SK-N-SH (cell line): ENCODE measurements at regions not wholly inside any gene's neighbourhood (a gene's known extent, or its start where the extent isn't known, plus 50 kb on each side); places are given as distances from the start of the nearest gene placed in this dataset.

ENCODE experiments used
- CTCF ChIA-PET: fragments of 300-600, 350-600 bp; formaldehyde crosslinking; extraction: SDS; loops from one replicate; lab custom pipeline; 2021; lab: Yijun Ruan, JAX
- POLR2A ChIA-PET: fragments of 350-600 bp; sonication (Branson Sonifier 250); formaldehyde crosslinking; extraction: SDS; loops from one replicate; lab custom pipeline; 2020; ENCODE audit warnings: antibody characterized with exemption, inconsistent platforms; lab: Yijun Ruan, JAX
- DNase-seq: peaks from one replicate; pipeline ENCODE4 v3.0.0; 2012
- H2AFZ ChIP-seq: fragments of 200-600 bp; sonication (generic); 2 replicates; pipeline ENCODE4 v1.8.1; 2016; ENCODE audit warnings: antibody characterized with exemption, mild to moderate bottlenecking, low read depth
- H3F3A ChIP-seq: fragments of 200-600 bp; sonication (generic); replicated peaks from 2 replicates; pipeline ENCODE3; 2016; ENCODE audit warnings: antibody characterized with exemption, mild to moderate bottlenecking; ENCODE audit not compliant: insufficient read depth
- H3K27ac ChIP-seq, 2 experiments: fragments of 200-500 bp in 1 of 2; fragments of 200-600 bp in 1 of 2; sonication (Bioruptor generic) in 1 of 2; sonication (generic), shearing (Covaris generic) in 1 of 2; 2 replicates each; pipeline versions ENCODE4 v1.5.1 to v1.6.1; 2014 to 2016; ENCODE audit warnings: low read depth in 2 of 2, inconsistent platforms in 1 of 2, low read length in 1 of 2, mild to moderate bottlenecking in 1 of 2, mixed read lengths in 1 of 2
- H3K27me3 ChIP-seq: fragments of 200-600 bp; sonication (generic), shearing (Covaris generic); 2 replicates; pipeline ENCODE4 v1.6.1; 2016; ENCODE audit warnings: mixed run types; ENCODE audit not compliant: insufficient read depth
- H3K36me3 ChIP-seq, 2 experiments: fragments of 200-500 bp in 1 of 2; fragments of 200-600 bp in 1 of 2; sonication (Bioruptor generic) in 1 of 2; sonication (generic) in 1 of 2; replicated peaks in 1 of 2; 2 replicates each; pipeline versions ENCODE3 to v1.5.1; 2014 to 2016; ENCODE audit warnings: low read length in 1 of 2, mild to moderate bottlenecking in 1 of 2; ENCODE audit not compliant: insufficient read depth in 2 of 2, control insufficient read depth in 1 of 2
- H3K4me1 ChIP-seq, 2 experiments: fragments of 200-500 bp in 1 of 2; fragments of 200-600 bp in 1 of 2; sonication (Bioruptor generic) in 1 of 2; sonication (generic), shearing (Covaris generic) in 1 of 2; 2 replicates each; pipeline versions ENCODE4 v1.5.1 to v1.6.1; 2014 to 2016; ENCODE audit warnings: low read depth in 1 of 2, low read length in 1 of 2, mixed run types in 1 of 2; ENCODE audit not compliant: insufficient read depth in 2 of 2, control insufficient read depth in 1 of 2
- H3K4me2 ChIP-seq: fragments of 200-600 bp; sonication (generic), shearing (Covaris generic); 2 replicates; pipeline ENCODE4 v1.6.1; 2017; ENCODE audit warnings: mixed run types
- H3K4me3 ChIP-seq, 2 experiments: fragments of 200-500 bp in 1 of 2; fragments of 200-600 bp in 1 of 2; sonication (Bioruptor generic) in 1 of 2; sonication (generic), shearing (Covaris generic) in 1 of 2; 2 replicates each; pipeline versions ENCODE4 v1.5.1 to v1.8.1; 2014 to 2016; ENCODE audit warnings: low read depth in 2 of 2, inconsistent platforms in 1 of 2, low read length in 1 of 2, mild to moderate bottlenecking in 1 of 2, mixed read lengths in 1 of 2, moderate library complexity in 1 of 2
- H3K79me2 ChIP-seq: fragments of 200-600 bp; sonication (generic); 2 replicates; pipeline ENCODE4 v1.8.1; 2017; ENCODE audit warnings: mild to moderate bottlenecking; ENCODE audit not compliant: insufficient read depth
- H3K9ac ChIP-seq: fragments of 200-600 bp; sonication (generic); 2 replicates; pipeline ENCODE4 v1.6.1; 2017; ENCODE audit warnings: mixed run types
- H3K9me2 ChIP-seq: fragments of 200-600 bp; sonication (generic); 2 replicates; pipeline ENCODE4 v1.6.1; 2017; ENCODE audit warnings: mixed run types
- H3K9me3 ChIP-seq: fragments of 200-600 bp; sonication (generic); 2 replicates; pipeline ENCODE4 v1.6.1; 2017; ENCODE audit warnings: mixed run types, mild to moderate bottlenecking, moderate library complexity
- H4K20me1 ChIP-seq: fragments of 200-600 bp; sonication (generic); 2 replicates; pipeline ENCODE4 v1.6.1; 2017; ENCODE audit warnings: mild to moderate bottlenecking, mixed run types; ENCODE audit not compliant: insufficient read depth
- CHD2 ChIP-seq: fragments of 150-350 bp; IDR thresholded peaks from 2 replicates; pipeline ENCODE4 v1.6.1; 2018; ENCODE audit warnings: low read length; ENCODE audit not compliant: partially characterized antibody
- EP300 ChIP-seq, 2 experiments: IDR thresholded peaks; 2 replicates each; pipeline versions ENCODE4 v1.4.0 to v1.6.1; 2012; ENCODE audit warnings: borderline replicate concordance in 1 of 2, low read depth in 1 of 2, low read length in 1 of 2
- EZH2phosphoT487 ChIP-seq: fragments of 200-600 bp; sonication (generic); IDR thresholded peaks from 2 replicates; pipeline ENCODE4 v1.6.1; 2017; ENCODE audit warnings: low read depth, mixed run types, mild to moderate bottlenecking, antibody characterized with exemption, moderate library complexity, borderline replicate concordance
- FOXJ3 ChIP-seq: sonication (generic); formaldehyde crosslinking; IDR thresholded peaks from 2 replicates; pipeline ENCODE4 v1.5.1; 2020; ENCODE audit warnings: mild to moderate bottlenecking, missing genetic modification reagents
- FOXM1 ChIP-seq: IDR thresholded peaks from 2 replicates; pipeline ENCODE4 v1.4.0; 2012; ENCODE audit warnings: low read depth, mild to moderate bottlenecking
- GABPA ChIP-seq: IDR thresholded peaks from 2 replicates; pipeline ENCODE4 v1.4.0; 2012; ENCODE audit warnings: low read depth, mild to moderate bottlenecking
- GATA2 ChIP-seq: sonication (generic); formaldehyde crosslinking; IDR thresholded peaks from 2 replicates; pipeline ENCODE4 v1.5.0; 2020; ENCODE audit warnings: mild to moderate bottlenecking, missing genetic modification reagents
- JUND ChIP-seq: IDR thresholded peaks from 2 replicates; pipeline ENCODE4 v1.4.0; 2012
- MEF2A ChIP-seq: IDR thresholded peaks from 2 replicates; pipeline ENCODE4 v1.4.0; 2012; ENCODE audit warnings: low read depth, borderline replicate concordance
- NFIC ChIP-seq: IDR thresholded peaks from 2 replicates; pipeline ENCODE4 v1.4.0; 2012; ENCODE audit warnings: borderline replicate concordance
- NRF1 ChIP-seq: IDR thresholded peaks from 2 replicates; pipeline ENCODE4 v1.6.1; 2012; ENCODE audit warnings: low read depth, mild to moderate bottlenecking, low read length
- PBX3 ChIP-seq: IDR thresholded peaks from 2 replicates; pipeline ENCODE4; 2012
- RAD21 ChIP-seq: IDR thresholded peaks from 2 replicates; pipeline ENCODE4 v1.6.1; 2012; ENCODE audit warnings: mild to moderate bottlenecking, low read length
- RCOR1 ChIP-seq: fragments of 150-350 bp; IDR thresholded peaks from 2 replicates; pipeline ENCODE4 v1.6.1; 2017; ENCODE audit warnings: antibody characterized with exemption, low read length
- RFX5 ChIP-seq: IDR thresholded peaks from 2 replicates; pipeline ENCODE4 v1.6.1; 2012; ENCODE audit warnings: mild to moderate bottlenecking, improper control_type of control experiment, low read length
- TCF12 ChIP-seq: IDR thresholded peaks from 2 replicates; pipeline ENCODE4 v1.4.0; 2012
- TEAD4 ChIP-seq: IDR thresholded peaks from 2 replicates; pipeline ENCODE4 v1.4.0; 2012; ENCODE audit warnings: mild to moderate bottlenecking, borderline replicate concordance; ENCODE audit not compliant: insufficient read depth
- WGBS: methylation state at CpG from one replicate; pipeline ENCODE4 v1.1.6; 2017; ENCODE audit warnings: low lambda C conversion rate; 5-methylcytosine and 5-hydroxymethylcytosine counted together
- TF ChIP-seq, protein P1 (sequence below): IDR thresholded peaks from 2 replicates; pipeline ENCODE4 v1.4.0; 2012; ENCODE audit warnings: low read depth
- TF ChIP-seq, protein P2 (sequence below): IDR thresholded peaks from 2 replicates; pipeline ENCODE4 v1.4.0; 2012; ENCODE audit warnings: low read depth, borderline replicate concordance
- TF ChIP-seq, protein P3 (sequence below): fragments of 150-350 bp; IDR thresholded peaks from 2 replicates; pipeline ENCODE4 v1.6.1; 2016; ENCODE audit warnings: mild to moderate bottlenecking, low read depth, low read length
- TF ChIP-seq, protein P4 (sequence below): fragments of 200-600 bp; sonication (generic); IDR thresholded peaks from 2 replicates; pipeline ENCODE4 v1.6.1; 2017; ENCODE audit warnings: antibody characterized with exemption, mild to moderate bottlenecking, moderate library complexity

- H3K9me3 ChIP-seq = no peaks in the 10 kb centered on the region
- POLR2A ChIA-PET = no interaction called here
- H3K4me1 ChIP-seq = peaks cover 0 to 3% of the 10 kb centered on the region in 2 experiments; a peak in 1 of 4 replicates
- H3K27me3 ChIP-seq = no peaks in the 10 kb centered on the region
- no peak overlapping the region for H3K27ac ChIP-seq
- no peaks in the 10 kb centered on the region for H3K36me3 ChIP-seq
- H3K9me2 ChIP-seq = no peaks in the 10 kb centered on the region
- H2AFZ ChIP-seq = no peak overlapping the region
- no peak overlapping the region for H3K9ac ChIP-seq
- no peak overlapping the region for H3K4me3 ChIP-seq
- no peak for DNase-seq
- no peak overlapping the region for H3K4me2 ChIP-seq
- CTCF ChIA-PET = no interaction called here
- no peaks in the 10 kb centered on the region for H3K79me2 ChIP-seq
- no peaks in the 10 kb centered on the region for H4K20me1 ChIP-seq
- 74% methylated on average over 3 of the region's 3 CpGs for WGBS
- H3F3A ChIP-seq = no peaks in the 10 kb centered on the region
- TF ChIP-seq GABPA (no peak), NFIC (no peak), NRF1 (no peak), RFX5 (no peak), CHD2 (no peak), TCF12 (no peak)
- TF ChIP-seq, protein P1, sequence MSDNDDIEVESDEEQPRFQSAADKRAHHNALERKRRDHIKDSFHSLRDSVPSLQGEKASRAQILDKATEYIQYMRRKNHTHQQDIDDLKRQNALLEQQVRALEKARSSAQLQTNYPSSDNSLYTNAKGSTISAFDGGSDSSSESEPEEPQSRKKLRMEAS = no peak
- TF ChIP-seq, all 33 proteins: peak for 0
Measured at GRCh38 chr18:56296381-56296780, 342.0 kb downstream of the TXNL1 start.

DNA sequence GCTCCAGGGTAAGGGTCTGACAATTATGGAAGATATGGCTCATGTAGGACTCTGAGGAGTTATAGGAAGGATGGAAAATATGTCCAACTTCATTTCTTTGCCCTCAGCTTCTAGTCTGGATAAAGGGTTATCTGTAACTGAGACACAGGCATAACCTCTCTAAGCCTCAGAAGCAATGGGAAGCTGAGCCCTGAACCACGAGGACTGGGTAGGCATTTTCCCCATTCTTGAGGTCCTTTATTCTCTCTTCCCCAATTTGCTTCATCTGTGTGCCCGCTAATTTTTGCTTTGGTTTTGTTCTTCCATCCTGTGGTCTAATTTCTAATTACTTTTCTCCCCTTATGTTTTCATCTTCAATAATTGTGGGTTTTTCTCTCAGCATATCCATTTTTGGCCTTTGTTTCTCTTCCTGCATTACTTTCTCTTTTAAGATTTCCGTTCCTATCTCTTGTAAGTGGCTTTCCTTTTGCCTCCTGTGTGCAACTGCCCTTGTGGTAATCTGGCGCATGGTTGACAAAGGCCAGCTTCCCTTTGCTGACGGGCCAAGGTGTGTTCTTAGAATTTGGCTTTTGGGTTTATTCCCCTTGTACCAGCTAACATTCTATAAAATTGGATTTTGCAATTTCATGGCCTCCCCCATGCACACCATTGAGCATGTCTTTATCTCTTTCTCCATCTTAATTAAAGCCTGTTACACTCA, 343.8 kb downstream of the TXNL1 start:
- ChIA-PET POLR2A (no interaction called here), CTCF (interaction anchor here (0.7 kb wide), 1 partner anchor 281 kb away, joined by 3 read pairs; no protein-coding TSS in a partner anchor)
- Histone ChIP-seq H3K36me3 (no peaks in the 10 kb centered on the region), H3K27me3 (no peaks in the 10 kb centered on the region), H3K9ac (no peak overlapping the region), H3K9me2 (no peaks in the 10 kb centered on the region), H3F3A (no peaks in the 10 kb centered on the region), H3K4me1 (no peaks in the 10 kb centered on the region; a peak in 1 of 4 replicates), H2AFZ (no peak overlapping the region), H4K20me1 (no peaks in the 10 kb centered on the region), H3K79me2 (no peaks in the 10 kb centered on the region), H3K9me3 (no peaks in the 10 kb centered on the region), H3K27ac (no peak overlapping the region), H3K4me2 (no peak overlapping the region), H3K4me3 (no peak overlapping the region)
- no peak for DNase-seq
- WGBS = 79% methylated on average over 5 of the region's 5 CpGs
- TF ChIP-seq, protein P1 = no peak
- TF ChIP-seq EZH2phosphoT487 = no peak
- no peak for TF ChIP-seq RAD21
- TF ChIP-seq, protein P2, sequence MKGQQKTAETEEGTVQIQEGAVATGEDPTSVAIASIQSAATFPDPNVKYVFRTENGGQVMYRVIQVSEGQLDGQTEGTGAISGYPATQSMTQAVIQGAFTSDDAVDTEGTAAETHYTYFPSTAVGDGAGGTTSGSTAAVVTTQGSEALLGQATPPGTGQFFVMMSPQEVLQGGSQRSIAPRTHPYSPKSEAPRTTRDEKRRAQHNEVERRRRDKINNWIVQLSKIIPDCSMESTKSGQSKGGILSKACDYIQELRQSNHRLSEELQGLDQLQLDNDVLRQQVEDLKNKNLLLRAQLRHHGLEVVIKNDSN = no peak
- no peak for TF ChIP-seq GABPA
- no peak for TF ChIP-seq PBX3
- TF ChIP-seq CHD2 = no peak
- no peak for TF ChIP-seq TEAD4
- TF ChIP-seq GATA2 (CRISPR knock-in tag) = no peak
- TF ChIP-seq EP300 (IDR thresholded peaks at IDR 0.05; ENCODE audit: borderline replicate concordance in 1 of 2, low read depth in 1 of 2, low read length in 1 of 2) = no peak
- TF ChIP-seq MEF2A = no peak
- TF ChIP-seq, protein P3, sequence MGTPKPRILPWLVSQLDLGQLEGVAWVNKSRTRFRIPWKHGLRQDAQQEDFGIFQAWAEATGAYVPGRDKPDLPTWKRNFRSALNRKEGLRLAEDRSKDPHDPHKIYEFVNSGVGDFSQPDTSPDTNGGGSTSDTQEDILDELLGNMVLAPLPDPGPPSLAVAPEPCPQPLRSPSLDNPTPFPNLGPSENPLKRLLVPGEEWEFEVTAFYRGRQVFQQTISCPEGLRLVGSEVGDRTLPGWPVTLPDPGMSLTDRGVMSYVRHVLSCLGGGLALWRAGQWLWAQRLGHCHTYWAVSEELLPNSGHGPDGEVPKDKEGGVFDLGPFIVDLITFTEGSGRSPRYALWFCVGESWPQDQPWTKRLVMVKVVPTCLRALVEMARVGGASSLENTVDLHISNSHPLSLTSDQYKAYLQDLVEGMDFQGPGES = no peak
- TF ChIP-seq FOXM1 = no peak
- TF ChIP-seq JUND = no peak
- TF ChIP-seq RCOR1 = no peak
- TF ChIP-seq TCF12 = no peak
- no peak for TF ChIP-seq FOXJ3 (CRISPR knock-in tag)
- TF ChIP-seq, protein P4, sequence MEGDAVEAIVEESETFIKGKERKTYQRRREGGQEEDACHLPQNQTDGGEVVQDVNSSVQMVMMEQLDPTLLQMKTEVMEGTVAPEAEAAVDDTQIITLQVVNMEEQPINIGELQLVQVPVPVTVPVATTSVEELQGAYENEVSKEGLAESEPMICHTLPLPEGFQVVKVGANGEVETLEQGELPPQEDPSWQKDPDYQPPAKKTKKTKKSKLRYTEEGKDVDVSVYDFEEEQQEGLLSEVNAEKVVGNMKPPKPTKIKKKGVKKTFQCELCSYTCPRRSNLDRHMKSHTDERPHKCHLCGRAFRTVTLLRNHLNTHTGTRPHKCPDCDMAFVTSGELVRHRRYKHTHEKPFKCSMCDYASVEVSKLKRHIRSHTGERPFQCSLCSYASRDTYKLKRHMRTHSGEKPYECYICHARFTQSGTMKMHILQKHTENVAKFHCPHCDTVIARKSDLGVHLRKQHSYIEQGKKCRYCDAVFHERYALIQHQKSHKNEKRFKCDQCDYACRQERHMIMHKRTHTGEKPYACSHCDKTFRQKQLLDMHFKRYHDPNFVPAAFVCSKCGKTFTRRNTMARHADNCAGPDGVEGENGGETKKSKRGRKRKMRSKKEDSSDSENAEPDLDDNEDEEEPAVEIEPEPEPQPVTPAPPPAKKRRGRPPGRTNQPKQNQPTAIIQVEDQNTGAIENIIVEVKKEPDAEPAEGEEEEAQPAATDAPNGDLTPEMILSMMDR = no peak
